ENCODE measurements at regions not wholly inside any gene's neighbourhood (a gene's known extent, or its start where the extent isn't known, plus 50 kb on each side); places are given as distances from the start of the nearest gene placed in this dataset.

- H3K4me3 ChIP-seq (ENCODE audit: low read depth, low read length), result no peak overlapping the region
- DNase-seq (ENCODE audit: low read depth), result no peak
- TF ChIP-seq, protein P1, sequence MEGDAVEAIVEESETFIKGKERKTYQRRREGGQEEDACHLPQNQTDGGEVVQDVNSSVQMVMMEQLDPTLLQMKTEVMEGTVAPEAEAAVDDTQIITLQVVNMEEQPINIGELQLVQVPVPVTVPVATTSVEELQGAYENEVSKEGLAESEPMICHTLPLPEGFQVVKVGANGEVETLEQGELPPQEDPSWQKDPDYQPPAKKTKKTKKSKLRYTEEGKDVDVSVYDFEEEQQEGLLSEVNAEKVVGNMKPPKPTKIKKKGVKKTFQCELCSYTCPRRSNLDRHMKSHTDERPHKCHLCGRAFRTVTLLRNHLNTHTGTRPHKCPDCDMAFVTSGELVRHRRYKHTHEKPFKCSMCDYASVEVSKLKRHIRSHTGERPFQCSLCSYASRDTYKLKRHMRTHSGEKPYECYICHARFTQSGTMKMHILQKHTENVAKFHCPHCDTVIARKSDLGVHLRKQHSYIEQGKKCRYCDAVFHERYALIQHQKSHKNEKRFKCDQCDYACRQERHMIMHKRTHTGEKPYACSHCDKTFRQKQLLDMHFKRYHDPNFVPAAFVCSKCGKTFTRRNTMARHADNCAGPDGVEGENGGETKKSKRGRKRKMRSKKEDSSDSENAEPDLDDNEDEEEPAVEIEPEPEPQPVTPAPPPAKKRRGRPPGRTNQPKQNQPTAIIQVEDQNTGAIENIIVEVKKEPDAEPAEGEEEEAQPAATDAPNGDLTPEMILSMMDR (IDR thresholded peaks at IDR 0.05; ENCODE audit: insufficient read depth, low read depth, low read length), result no peak
These were observed 972.7 kb upstream of the AGA start for GRCh38 chr4:178414881-178415446.

GRCh38 chr4:178415925-178416324 lies 973.7 kb upstream of the AGA start:
- no peak overlapping the region for H3K4me3 ChIP-seq (ENCODE audit: low read depth, low read length)
- TF ChIP-seq, protein P1 (IDR thresholded peaks at IDR 0.05; ENCODE audit: insufficient read depth, low read depth, low read length), result no peak
- DNase-seq (ENCODE audit: low read depth), result no peak

DNA sequence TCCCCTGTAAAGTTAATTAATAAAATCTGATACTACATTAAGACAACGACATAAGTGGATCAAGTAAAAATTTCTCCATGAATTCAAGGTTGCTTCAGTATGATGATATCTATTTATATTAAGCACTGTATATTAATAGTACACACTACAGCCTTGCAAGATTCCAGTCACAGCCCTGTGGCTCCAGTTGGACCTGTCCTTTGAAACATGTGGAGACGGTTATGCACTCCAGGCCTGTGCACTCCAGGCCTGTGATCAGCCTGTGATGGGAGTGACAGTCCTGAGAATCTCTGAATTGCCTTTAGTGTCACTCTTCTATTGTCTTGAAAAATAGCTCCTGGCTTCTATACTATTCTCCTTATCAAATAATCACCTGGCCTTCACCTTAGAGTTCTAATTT lies 981.1 kb upstream of the AGA start:
- TF ChIP-seq, protein P1 (IDR thresholded peaks at IDR 0.05; ENCODE audit: insufficient read depth, low read depth, low read length), result no peak
- DNase-seq (ENCODE audit: low read depth), result no peak
- no peak overlapping the region for H3K4me3 ChIP-seq (ENCODE audit: low read depth, low read length)

DNA sequence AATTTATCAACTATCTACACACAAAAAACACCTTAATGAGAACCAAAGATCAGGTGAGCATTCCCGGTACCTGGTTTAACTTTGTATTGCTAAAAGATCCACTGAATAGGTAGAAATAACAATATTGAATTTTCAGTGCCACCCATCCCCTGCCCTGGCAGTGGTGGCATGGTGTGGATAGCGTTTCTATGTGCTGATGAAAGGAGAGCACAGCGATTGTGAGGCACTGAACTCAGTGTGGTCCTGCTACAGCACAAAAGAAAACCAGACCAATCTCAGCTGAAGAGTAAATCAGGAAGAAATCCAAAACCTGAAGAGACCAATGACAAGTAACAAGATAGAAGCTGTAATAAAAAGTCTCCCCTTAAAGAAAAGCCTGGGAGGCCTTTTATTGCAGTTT lies 984.6 kb upstream of the AGA start:
- TF ChIP-seq, protein P1 (IDR thresholded peaks at IDR 0.05; ENCODE audit: insufficient read depth, low read depth, low read length), result no peak
- H3K4me3 ChIP-seq (ENCODE audit: low read depth, low read length), result no peak overlapping the region
- no peak for DNase-seq (ENCODE audit: low read depth)

DNA sequence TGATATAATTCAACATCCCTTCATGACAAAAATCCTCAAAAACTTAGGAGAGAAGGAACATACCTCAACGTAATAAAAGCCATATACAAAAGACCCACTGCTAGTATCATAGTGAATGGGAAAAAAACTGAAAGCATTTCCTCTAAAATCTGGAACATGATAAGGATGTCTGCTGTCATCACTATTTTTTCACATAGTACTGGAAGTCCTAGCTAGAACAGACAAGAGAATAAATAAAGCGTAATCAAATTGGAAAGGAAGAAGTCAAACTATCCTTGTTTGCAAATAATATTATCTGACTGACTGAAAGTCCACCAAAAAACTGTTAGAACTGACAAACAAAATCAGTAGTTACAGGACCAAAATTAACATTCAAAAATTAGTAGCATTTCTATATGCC lies 985.4 kb upstream of the AGA start:
- no peak for DNase-seq (ENCODE audit: low read depth)
- no peak overlapping the region for H3K4me3 ChIP-seq (ENCODE audit: low read depth, low read length)
- TF ChIP-seq, protein P1 (IDR thresholded peaks at IDR 0.05; ENCODE audit: insufficient read depth, low read depth, low read length), result no peak

DNA sequence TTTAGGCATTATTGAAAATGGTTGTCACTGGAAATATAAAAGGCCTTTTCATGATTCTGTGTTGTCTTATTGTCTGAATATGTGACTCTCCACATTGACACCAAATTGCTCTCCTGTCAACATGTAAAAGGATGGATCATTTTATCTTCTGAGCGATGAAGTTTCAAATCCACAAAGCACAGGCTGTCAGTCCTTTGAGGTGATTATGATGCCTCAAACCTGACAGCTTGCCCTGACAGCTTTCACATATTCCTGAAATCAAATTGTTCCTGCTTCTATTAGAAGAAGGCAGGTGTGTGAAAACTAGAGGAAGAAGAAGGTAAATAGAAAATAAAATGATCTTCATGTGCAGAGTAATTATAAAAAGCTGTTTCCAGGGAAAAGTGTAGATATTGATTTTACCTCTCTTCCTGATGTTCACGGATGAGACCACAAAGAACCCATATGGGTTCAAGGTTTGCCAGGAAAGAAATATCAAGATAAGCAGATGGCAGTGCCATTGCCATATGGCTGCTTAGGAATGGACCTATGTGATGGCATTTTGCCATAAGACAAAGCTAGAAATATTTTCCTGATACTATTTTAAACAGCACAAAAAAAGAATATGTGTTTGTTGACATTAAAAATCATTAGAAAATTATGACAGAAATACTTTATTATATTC lies 1006.3 kb upstream of the AGA start:
- TF ChIP-seq, protein P1 (IDR thresholded peaks at IDR 0.05; ENCODE audit: insufficient read depth, low read depth, low read length), result no peak

GRCh38 chr4:178450614-178451013 lies 1008.4 kb upstream of the AGA start:
- TF ChIP-seq, protein P1 (IDR thresholded peaks at IDR 0.05; ENCODE audit: insufficient read depth, low read depth, low read length), result no peak

More for the DNA sequence above, 1006.3 kb upstream of the AGA start:
- H3K4me3 ChIP-seq (ENCODE audit: low read depth, low read length), result no peak overlapping the region
- DNase-seq (ENCODE audit: low read depth), result no peak

More at GRCh38 chr4:178450614-178451013, 1008.4 kb upstream of the AGA start:
- no peak overlapping the region for H3K4me3 ChIP-seq (ENCODE audit: low read depth, low read length)
- DNase-seq (ENCODE audit: low read depth), result no peak
